Upper lobe of right lung (tissue), 1 donor: ENCODE measurements at regions not wholly inside any gene's neighbourhood (a gene's known extent, or its start where the extent isn't known, plus 50 kb on each side); places are given as distances from the start of the nearest gene placed in this dataset.

Source experiments
- ATAC-seq: fragments of 200-7000 bp; cut with Tn5 transposase; one replicate; pipeline ENCODE4 v1.9.1; 2020; ENCODE audit warnings: mild to moderate bottlenecking, moderate library complexity
- DNase-seq: peaks from one replicate; pipeline ENCODE4 v3.0.0-alpha.2; 2020
- H3K27ac ChIP-seq: fragments of 200-600 bp; one replicate; pipeline ENCODE4 v1.8.0; 2022
- H3K27me3 ChIP-seq: fragments of 200-600 bp; one replicate; pipeline ENCODE4 v1.8.0; 2022; ENCODE audit warnings: mild to moderate bottlenecking
- H3K36me3 ChIP-seq: fragments of 200-600 bp; one replicate; pipeline ENCODE4 v1.8.0; 2022
- H3K4me1 ChIP-seq: fragments of 200-600 bp; one replicate; pipeline ENCODE4 v1.8.0; 2022
- H3K4me3 ChIP-seq: fragments of 200-600 bp; one replicate; pipeline ENCODE4 v1.8.0; 2022; ENCODE audit warnings: mild to moderate bottlenecking
- H3K9me3 ChIP-seq: fragments of 200-600 bp; one replicate; pipeline ENCODE4 v1.8.0; 2022
- intact Hi-C: fragments of 100-400 bp; cut with DNase I; formaldehyde crosslinking; loops from one replicate; pipeline ENCODE4 v1.11.0; 2022
- TF ChIP-seq, protein P1 (sequence below): fragments of 200-600 bp; IDR thresholded peaks from one replicate; pipeline ENCODE4 v1.8.0; 2022; ENCODE audit warnings: antibody characterized with exemption
- donor health status: DM: no; HTN: yes; CAD: no; lungs with severe emphysema.

DNA sequence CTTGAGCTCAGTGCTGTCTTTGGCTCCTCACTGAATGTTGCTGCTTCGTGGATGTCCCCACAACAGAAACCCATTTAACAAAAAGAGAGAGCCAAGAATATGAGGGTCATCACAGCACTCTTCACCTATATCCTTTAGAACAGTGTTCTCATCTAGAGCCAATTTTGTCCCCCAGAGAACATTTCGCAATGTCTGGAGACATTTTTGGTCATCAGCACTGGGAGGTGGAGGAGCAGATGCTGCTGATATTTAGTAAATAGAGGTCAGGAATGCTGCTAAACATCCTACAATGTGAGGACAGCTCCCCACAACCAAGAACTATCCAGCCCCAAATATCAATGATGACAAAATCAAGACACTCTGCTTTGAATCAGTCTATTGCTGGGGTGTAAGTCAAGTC lies 92.5 kb downstream of the BBS10 start:
- TF ChIP-seq, protein P1, sequence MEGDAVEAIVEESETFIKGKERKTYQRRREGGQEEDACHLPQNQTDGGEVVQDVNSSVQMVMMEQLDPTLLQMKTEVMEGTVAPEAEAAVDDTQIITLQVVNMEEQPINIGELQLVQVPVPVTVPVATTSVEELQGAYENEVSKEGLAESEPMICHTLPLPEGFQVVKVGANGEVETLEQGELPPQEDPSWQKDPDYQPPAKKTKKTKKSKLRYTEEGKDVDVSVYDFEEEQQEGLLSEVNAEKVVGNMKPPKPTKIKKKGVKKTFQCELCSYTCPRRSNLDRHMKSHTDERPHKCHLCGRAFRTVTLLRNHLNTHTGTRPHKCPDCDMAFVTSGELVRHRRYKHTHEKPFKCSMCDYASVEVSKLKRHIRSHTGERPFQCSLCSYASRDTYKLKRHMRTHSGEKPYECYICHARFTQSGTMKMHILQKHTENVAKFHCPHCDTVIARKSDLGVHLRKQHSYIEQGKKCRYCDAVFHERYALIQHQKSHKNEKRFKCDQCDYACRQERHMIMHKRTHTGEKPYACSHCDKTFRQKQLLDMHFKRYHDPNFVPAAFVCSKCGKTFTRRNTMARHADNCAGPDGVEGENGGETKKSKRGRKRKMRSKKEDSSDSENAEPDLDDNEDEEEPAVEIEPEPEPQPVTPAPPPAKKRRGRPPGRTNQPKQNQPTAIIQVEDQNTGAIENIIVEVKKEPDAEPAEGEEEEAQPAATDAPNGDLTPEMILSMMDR: no peak
- DNase-seq: no peak
- H3K4me1 ChIP-seq: peaks cover 20% of the 10 kb centered on the region
- no peak for ATAC-seq
- intact Hi-C loops: no loop called here
- no peaks in the 10 kb centered on the region for H3K36me3 ChIP-seq
- no peak overlapping the region for H3K4me3 ChIP-seq
- no peak overlapping the region for H3K27ac ChIP-seq
- H3K9me3 ChIP-seq: no peaks in the 10 kb centered on the region
- H3K27me3 ChIP-seq: no peaks in the 10 kb centered on the region

- DNase-seq (no peak), ATAC-seq (no peak)
- Histone ChIP-seq H3K27ac (no peak overlapping the region), H3K36me3 (no peaks in the 10 kb centered on the region), H3K9me3 (no peaks in the 10 kb centered on the region), H3K27me3 (no peaks in the 10 kb centered on the region), H3K4me3 (no peak overlapping the region), H3K4me1 (peaks cover 16% of the 10 kb centered on the region)
- intact Hi-C loops: no loop called here
- TF ChIP-seq, protein P1: no peak
These were observed 92.9 kb downstream of the BBS10 start for GRCh38 chr12:76255281-76255680.

DNA sequence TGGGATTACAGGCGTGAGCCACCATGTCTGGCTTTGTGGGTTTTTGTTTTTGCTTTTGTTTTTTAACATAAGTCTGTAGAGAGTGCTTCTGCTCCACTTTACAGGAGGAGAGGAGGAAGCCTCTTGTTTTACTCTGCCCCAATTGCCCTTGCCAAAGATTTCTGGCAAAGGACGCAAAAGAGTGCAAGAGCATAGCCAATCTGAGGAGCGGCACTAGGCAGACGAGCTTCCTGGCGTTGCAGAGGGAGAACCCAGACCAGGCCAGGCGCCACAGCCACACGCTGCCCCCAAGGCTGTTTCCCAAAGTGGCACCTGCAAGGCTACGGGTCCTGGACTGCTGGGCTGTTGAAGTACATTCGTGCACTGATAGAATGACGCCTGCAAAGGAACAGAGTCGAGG lies 96.2 kb downstream of the BBS10 start:
- TF ChIP-seq, protein P1: no peak
- ATAC-seq (no peak), DNase-seq (no peak)
- Histone ChIP-seq H3K36me3 (no peaks in the 10 kb centered on the region), H3K4me1 (no peaks in the 10 kb centered on the region), H3K27me3 (no peaks in the 10 kb centered on the region), H3K9me3 (no peaks in the 10 kb centered on the region), H3K4me3 (no peak overlapping the region), H3K27ac (no peak overlapping the region)
- intact Hi-C loops: no loop called here

DNA sequence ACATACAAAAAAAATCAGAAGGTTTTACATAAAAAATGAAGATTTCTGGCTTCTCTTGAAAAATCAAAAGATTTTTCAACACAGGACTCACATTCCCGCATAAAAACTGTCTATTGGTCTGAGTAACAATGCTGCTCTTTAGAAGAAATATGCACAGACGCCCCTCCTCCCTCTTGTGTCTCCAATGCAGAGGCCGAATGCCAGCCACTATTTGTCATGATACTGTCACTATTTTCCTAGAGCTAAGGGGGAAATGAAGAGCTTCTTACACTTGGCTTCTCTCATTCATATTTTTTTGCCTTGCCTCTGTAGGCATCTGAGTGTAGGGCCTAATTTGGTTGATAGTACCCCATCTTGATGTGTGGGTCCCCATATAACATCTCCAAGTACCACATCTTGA lies 98.0 kb downstream of the BBS10 start:
- no peak for ATAC-seq

DNA sequence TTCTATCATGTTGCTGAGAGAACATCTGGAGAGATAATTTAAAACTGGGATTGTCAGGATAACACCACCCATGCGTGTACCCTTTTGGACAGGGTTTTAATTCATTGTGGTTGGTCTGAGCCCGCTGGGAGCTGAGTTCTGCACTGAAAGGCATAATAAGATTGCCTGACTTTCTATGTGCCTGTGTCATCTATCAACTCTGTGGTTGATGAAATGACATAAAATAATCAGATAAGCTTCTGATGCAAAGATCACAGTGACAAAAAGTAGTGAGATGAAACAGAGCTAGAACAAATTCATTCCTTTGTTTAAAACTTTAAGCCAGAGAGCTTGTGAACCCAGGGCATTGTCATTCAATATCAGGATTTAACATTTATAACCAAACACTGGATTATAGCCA lies 98.7 kb downstream of the BBS10 start:
- H3K4me1 ChIP-seq: no peaks in the 10 kb centered on the region
- ATAC-seq (no peak), DNase-seq (no peak)
- intact Hi-C loops: no loop called here
- no peaks in the 10 kb centered on the region for H3K36me3 ChIP-seq
- H3K27ac ChIP-seq: no peak overlapping the region
- no peaks in the 10 kb centered on the region for H3K27me3 ChIP-seq
- H3K9me3 ChIP-seq: no peaks in the 10 kb centered on the region
- no peak overlapping the region for H3K4me3 ChIP-seq
- TF ChIP-seq, protein P1: no peak

More for the DNA sequence above, 98.0 kb downstream of the BBS10 start:
- no peak for DNase-seq
- Histone ChIP-seq H3K36me3 (no peaks in the 10 kb centered on the region), H3K9me3 (no peaks in the 10 kb centered on the region), H3K4me1 (no peaks in the 10 kb centered on the region), H3K27ac (no peak overlapping the region), H3K4me3 (no peak overlapping the region), H3K27me3 (no peaks in the 10 kb centered on the region)
- intact Hi-C loops: no loop called here
- TF ChIP-seq, protein P1: no peak

- Histone ChIP-seq H3K4me3 (no peak overlapping the region), H3K4me1 (no peaks in the 10 kb centered on the region), H3K9me3 (no peaks in the 10 kb centered on the region), H3K27me3 (no peaks in the 10 kb centered on the region), H3K27ac (no peak overlapping the region), H3K36me3 (no peaks in the 10 kb centered on the region)
- DNase-seq (no peak), ATAC-seq (no peak)
- intact Hi-C loops: no loop called here
- TF ChIP-seq, protein P1: no peak
These were observed 100.2 kb downstream of the BBS10 start for GRCh38 chr12:76247992-76248391.
